ENCODE measurements at regions not wholly inside any gene's neighbourhood (a gene's known extent, or its start where the extent isn't known, plus 50 kb on each side); places are given as distances from the start of the nearest gene placed in this dataset.

DNA sequence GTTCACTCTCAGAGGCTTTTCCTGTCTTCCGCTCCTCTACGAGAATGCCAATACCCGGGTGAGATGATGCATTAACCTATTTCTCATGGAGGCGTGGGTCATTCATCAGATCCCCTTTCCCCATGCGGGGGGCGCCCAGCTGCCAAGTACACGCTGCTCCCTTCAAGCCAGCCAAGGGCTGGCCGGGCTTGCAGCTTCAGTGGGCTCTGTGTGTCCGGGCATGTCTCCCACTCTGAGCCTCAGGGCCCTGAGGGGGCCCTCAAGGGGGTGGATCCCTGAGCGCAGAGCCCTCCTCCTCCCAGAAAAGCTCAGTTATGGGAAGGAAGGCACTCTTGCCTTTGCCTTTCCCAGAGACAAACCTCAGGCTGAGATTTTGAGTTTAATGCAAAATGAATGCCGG, 431.8 kb upstream of the MYT1L start:
- no TSS peak for BruUV-seq (replicated peaks)
- Histone ChIP-seq H3K27me3 (ENCODE audit: control insufficient read depth in 2 of 2, insufficient read depth in 2 of 2, low read length in 2 of 2) (peaks cover 0 to 52% of the 10 kb centered on the region in 2 experiments; a peak in 2 of 5 replicates), H3K9me3 (replicated peaks; ENCODE audit: control insufficient read depth, insufficient read depth, low read depth, low read length) (no peaks in the 10 kb centered on the region; the same call in 1 of the 2 replicates), H2AFZ (ENCODE audit: low read depth, low read length) (no peak overlapping the region), H3K36me3 (ENCODE audit: control insufficient read depth, insufficient read depth, low read length) (no peaks in the 10 kb centered on the region), H3K9me1 (ENCODE audit: control insufficient read depth, insufficient read depth, low read length) (no peaks in the 10 kb centered on the region), H3K79me2 (ENCODE audit: control insufficient read depth, insufficient read depth, low read length) (no peaks in the 10 kb centered on the region), H4K20me1 (replicated peaks; ENCODE audit: control insufficient read depth, insufficient read depth, low read length) (no peaks in the 10 kb centered on the region), H3K4me3 (no peak overlapping the region), H3K9ac (ENCODE audit: insufficient read depth in 1 of 2, low read depth in 2 of 2, low read length in 2 of 2) (no peak overlapping the region), H3K4me2 (ENCODE audit: insufficient read depth, low read length) (no peak overlapping the region), H3K4me1 (replicated peaks in 1 of 2; ENCODE audit: control insufficient read depth in 2 of 2, insufficient read depth in 2 of 2, low read length in 2 of 2) (peaks cover 0 to 4% of the 10 kb centered on the region in 2 experiments; a peak in 1 of 5 replicates), H3K27ac (ENCODE audit: extremely low read depth, low read depth, low read length) (no peak overlapping the region)
- ChIA-PET CTCF (ENCODE audit: low intra/inter-chr PET ratio) (no interaction called here), POLR2A (no interaction called here)
- DNase-seq (ENCODE audit: extremely low read depth in 1 of 4, low spot score in 3 of 4): no peak
- no peak for FAIRE-seq
- 0% methylated on average over 11 of the region's 11 CpGs for WGBS (ENCODE audit: insufficient coverage, low coverage, missing lambda C conversion rate)
- in situ Hi-C loops (cut with MboI) (no loop called here), intact Hi-C loops (cut with micrococcal nuclease) (no loop called here)
- ATAC-seq: no peak
- TF ChIP-seq MYC (IDR thresholded peaks at IDR 0.05; ENCODE audit: low read depth, low read length) (no peak), MYC (CRISPR knock-in tag; IDR thresholded peaks at IDR 0.05; ENCODE audit: borderline replicate concordance, low read depth) (no peak), ILK (tag; IDR thresholded peaks at IDR 0.05; ENCODE audit: borderline replicate concordance, low read depth) (no peak), ZNF12 (CRISPR knock-in tag; IDR thresholded peaks at IDR 0.05) (no peak), MTA3 (IDR thresholded peaks at IDR 0.05; ENCODE audit: borderline replicate concordance) (no peak), GTF2A2 (tag; IDR thresholded peaks at IDR 0.05) (no peak), ZNF57 (CRISPR knock-in tag; IDR thresholded peaks at IDR 0.05) (no peak), NFRKB (IDR thresholded peaks at IDR 0.05; ENCODE audit: low read depth) (no peak)

Data from K562 (cell line).